GM12878 (cell line): ENCODE measurements at regions not wholly inside any gene's neighbourhood (a gene's known extent, or its start where the extent isn't known, plus 50 kb on each side); places are given as distances from the start of the nearest gene placed in this dataset.

Experiments
- ATAC-seq: fragments of 200-7000 bp; cut with Tn5 transposase; 3 replicates; pipeline ENCODE4 v1.9.1; 2020; ENCODE audit warnings: mild to moderate bottlenecking, moderate library complexity
- BruUV-seq: library from RNA; stranded (reverse); fragments of 400-500 nt; replicated peaks from 2 replicates; lab custom pipeline; 2021; lab: Mats Ljungman, UMichigan
- CTCF ChIA-PET: fragments of 300-600 bp; sonication (Branson Sonifier 250); formaldehyde crosslinking; extraction: SDS; loops from one replicate; lab custom pipeline; 2021; ENCODE audit warnings: inconsistent platforms; lab: Yijun Ruan, JAX
- POLR2A ChIA-PET: fragments of 350-600 bp; formaldehyde crosslinking; extraction: SDS; loops from one replicate; lab custom pipeline; 2021; ENCODE audit warnings: inconsistent platforms; lab: Charles Lee
- RAD21 ChIA-PET: fragments of 300-600 bp; sonication (Branson Sonifier 250); formaldehyde crosslinking; loops from one replicate; lab custom pipeline; 2023; ENCODE audit warnings: antibody characterized with exemption; ENCODE audit not compliant: unreplicated experiment; lab: Charles Lee
- SMC1A ChIA-PET: fragments of 300-600 bp; sonication (Branson Sonifier 250); formaldehyde crosslinking; loops from one replicate; lab custom pipeline; 2023; ENCODE audit not compliant: unreplicated experiment, uncharacterized antibody; lab: Charles Lee
- DNase-seq: peaks from one replicate; pipeline ENCODE4 v3.0.0-alpha.2; 2011; ENCODE audit warnings: low read depth, low spot score
- FAIRE-seq: peaks from 3 replicates; lab custom pipeline; 2011; peaks lifted over from hg19 to GRCh38; lab: Jason Lieb, UNC
- H2AFZ ChIP-seq: 2 replicates; pipeline ENCODE4 v1.6.0; 2011; ENCODE audit warnings: low read depth, low read length, control low read depth; ENCODE audit not compliant: control insufficient read depth
- H3K27ac ChIP-seq: 2 replicates; pipeline ENCODE4 v1.5.1; 2011; ENCODE audit warnings: control low read depth; ENCODE audit not compliant: control insufficient read depth, insufficient read depth
- H3K27me3 ChIP-seq, 2 experiments: replicated peaks in 1 of 2; 2 replicates each; pipeline versions ENCODE4 v1.6.0 to v1.6.1; 2011; ENCODE audit warnings: low read length in 1 of 2; ENCODE audit not compliant: control insufficient read depth in 2 of 2, insufficient read depth in 2 of 2
- H3K36me3 ChIP-seq, 2 experiments: 2 replicates each; pipeline ENCODE4 v1.5.1; 2011; ENCODE audit warnings: low read length in 1 of 2; ENCODE audit not compliant: control insufficient read depth in 2 of 2, insufficient read depth in 2 of 2
- H3K4me1 ChIP-seq: 2 replicates; pipeline ENCODE4 v1.6.1; 2011; ENCODE audit warnings: mild to moderate bottlenecking, low read length, moderate library complexity, mixed read lengths; ENCODE audit not compliant: control insufficient read depth, insufficient read depth
- H3K4me2 ChIP-seq: 2 replicates; pipeline ENCODE4 v1.6.0; 2011; ENCODE audit warnings: control low read depth; ENCODE audit not compliant: control insufficient read depth, insufficient read depth
- H3K4me3 ChIP-seq: fragments of 200-600 bp; sonication (generic); 2 replicates; pipeline ENCODE4 v1.5.1; 2016
- H3K79me2 ChIP-seq: 2 replicates; pipeline ENCODE4 v1.6.0; 2011; ENCODE audit warnings: low read length; ENCODE audit not compliant: control insufficient read depth, insufficient read depth
- H3K9ac ChIP-seq: 2 replicates; pipeline ENCODE4 v1.8.0; 2011; ENCODE audit warnings: low read length, control low read depth, mixed read lengths; ENCODE audit not compliant: control insufficient read depth, insufficient read depth
- H3K9me3 ChIP-seq: replicated peaks from 3 replicates; pipeline ENCODE4 v1.5.1; 2011; ENCODE audit warnings: mild to moderate bottlenecking, low read length; ENCODE audit not compliant: control insufficient read depth, insufficient read depth
- H4K20me1 ChIP-seq: 2 replicates; pipeline ENCODE4 v1.6.0; 2011; ENCODE audit not compliant: control insufficient read depth, insufficient read depth
- ASH2L ChIP-seq: fragments of 300-600, 200-600 bp; sonication (generic); IDR thresholded peaks from 2 replicates; pipeline ENCODE4 v1.6.1; 2017; ENCODE audit warnings: low read depth, mild to moderate bottlenecking, borderline replicate concordance
- HDAC2 ChIP-seq: fragments of 200-600 bp; sonication (generic); IDR thresholded peaks from 2 replicates; pipeline ENCODE4 v1.6.1; 2017
- MEF2A ChIP-seq: IDR thresholded peaks from 2 replicates; pipeline ENCODE4 v1.6.1; 2011; ENCODE audit warnings: low read depth, mild to moderate bottlenecking, low read length, moderate library complexity; ENCODE audit not compliant: insufficient read depth
- NFXL1 ChIP-seq: fragments of 450-650 bp; IDR thresholded peaks from 2 replicates; pipeline ENCODE4 v1.6.1; 2017; ENCODE audit warnings: antibody characterized with exemption, mild to moderate bottlenecking, borderline replicate concordance
- NRF1 ChIP-seq: conservative IDR thresholded peaks from 2 replicates; pipeline ENCODE4 v1.6.1; 2011; ENCODE audit warnings: mild to moderate bottlenecking, low read depth, low read length, improper control_type of control experiment
- PKNOX1 ChIP-seq: fragments of 450-650 bp; IDR thresholded peaks from 2 replicates; pipeline ENCODE4 v1.6.1; 2016; ENCODE audit warnings: mild to moderate bottlenecking
- POLR2AphosphoS5 ChIP-seq: IDR thresholded peaks from 2 replicates; pipeline ENCODE4 v1.6.1; 2011; ENCODE audit warnings: mild to moderate bottlenecking, low read length, inconsistent platforms
- RFX5 ChIP-seq: IDR thresholded peaks from 2 replicates; pipeline ENCODE4 v1.6.1; 2011; ENCODE audit warnings: low read depth, low read length, improper control_type of control experiment
- SMARCA5 ChIP-seq: fragments of 450-650 bp; IDR thresholded peaks from 2 replicates; pipeline ENCODE4 v1.6.1; 2017; ENCODE audit warnings: mild to moderate bottlenecking
- SUZ12 ChIP-seq: fragments of 200-600 bp; sonication (generic); IDR thresholded peaks from one replicate; pipeline ENCODE4 v1.6.1; 2018; ENCODE audit warnings: antibody characterized with exemption, mild to moderate bottlenecking; ENCODE audit not compliant: unreplicated experiment
- ZNF622 ChIP-seq: fragments of 450-650 bp; IDR thresholded peaks from 2 replicates; pipeline ENCODE4 v1.6.1; 2017; ENCODE audit warnings: mild to moderate bottlenecking, inconsistent platforms
- ZSCAN29 ChIP-seq: fragments of 450-650 bp; IDR thresholded peaks from 2 replicates; pipeline ENCODE4 v1.6.1; 2017; ENCODE audit warnings: mild to moderate bottlenecking, moderate library complexity
- WGBS: methylation state at CpG from one replicate; pipeline ENCODE4 v1.1.6; 2016; ENCODE audit warnings: low lambda C conversion rate; ENCODE audit not compliant: insufficient replicate concordance, insufficient coverage; ENCODE audit errors: missing lambda C conversion rate; 5-methylcytosine and 5-hydroxymethylcytosine counted together
- in situ Hi-C: fragments of 300-500 bp; cut with MboI; formaldehyde crosslinking; loops from 9 replicates; pipeline ENCODE4 v1.14.3; 2018; ENCODE audit warnings: mixed read lengths
- intact Hi-C: fragments of 100-400 bp; cut with micrococcal nuclease; formaldehyde crosslinking; loops from one replicate; pipeline ENCODE4 v1.14.2; 2022; ENCODE audit not compliant: unreplicated experiment

DNA sequence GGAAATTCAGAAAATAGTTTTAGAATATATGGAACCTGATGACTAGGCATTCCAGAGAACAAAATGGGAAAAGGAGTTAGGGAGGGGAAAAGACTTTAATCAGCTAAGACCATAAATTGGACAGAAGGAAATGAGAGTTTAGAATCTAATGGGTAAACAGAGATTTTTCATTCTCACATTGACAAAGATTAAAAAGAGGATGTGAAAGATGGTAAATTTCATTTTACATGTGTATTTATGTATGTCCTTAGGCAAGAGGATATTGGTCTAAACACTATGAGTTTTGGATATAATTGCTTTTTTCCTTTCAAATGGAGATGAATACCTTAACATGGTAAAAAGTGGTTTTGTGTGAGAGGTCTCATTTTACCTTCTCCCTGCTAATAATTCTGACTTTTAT lies 1021.9 kb downstream of the NSUN3 start (continued):
- TF ChIP-seq MEF2A, result no peak
- TF ChIP-seq ZNF622, result no peak
- TF ChIP-seq NFXL1, result no peak

DNA sequence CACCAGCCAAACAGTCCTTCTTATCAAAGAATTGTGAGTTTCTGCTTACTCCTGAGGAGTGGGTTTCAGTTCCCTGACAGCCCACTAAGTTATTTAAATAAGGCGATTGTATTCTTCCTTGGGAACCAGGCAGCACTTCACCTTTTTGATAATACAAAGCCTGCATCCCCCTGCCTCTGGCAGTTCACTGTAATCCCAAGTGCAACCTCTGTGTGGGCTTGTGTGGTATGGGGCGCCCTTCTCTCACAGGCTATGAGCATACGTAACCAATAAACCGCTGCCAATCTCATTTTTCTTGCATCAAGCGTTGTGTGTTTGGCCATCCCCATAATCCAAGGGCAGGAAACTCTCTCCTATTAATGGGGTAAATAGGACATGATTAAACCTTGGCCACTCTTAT lies 1025.6 kb downstream of the NSUN3 start:
- H3K36me3 ChIP-seq, result no peaks in the 10 kb centered on the region
- ChIA-PET CTCF (no interaction called here), POLR2A (no interaction called here), RAD21 (no interaction called here), SMC1A (no interaction called here)
- H3K79me2 ChIP-seq, result no peaks in the 10 kb centered on the region
- TF ChIP-seq ZSCAN29 (no peak), NRF1 (no peak), SUZ12 (no peak), SMARCA5 (no peak), PKNOX1 (no peak), RFX5 (no peak), ASH2L (no peak), HDAC2 (no peak), POLR2AphosphoS5 (no peak)
- no peak overlapping the region for H3K4me3 ChIP-seq
- no peaks in the 10 kb centered on the region for H4K20me1 ChIP-seq
- H3K4me1 ChIP-seq, result no peaks in the 10 kb centered on the region
- BruUV-seq, result no TSS peak
- DNase-seq (no peak), FAIRE-seq (no peak), ATAC-seq (no peak)
- no peak overlapping the region for H3K4me2 ChIP-seq
- intact Hi-C loops (no loop called here), in situ Hi-C loops (no loop called here)
- H3K27ac ChIP-seq, result no peak overlapping the region
- H2AFZ ChIP-seq, result no peak overlapping the region
- no peak overlapping the region for H3K9ac ChIP-seq
- H3K27me3 ChIP-seq, result no peaks in the 10 kb centered on the region
- 19% methylated on average over 5 of the region's 5 CpGs for WGBS
- no peaks in the 10 kb centered on the region for H3K9me3 ChIP-seq
